GM12873 (cell line): ENCODE measurements at regions not wholly inside any gene's neighbourhood (a gene's known extent, or its start where the extent isn't known, plus 50 kb on each side); places are given as distances from the start of the nearest gene placed in this dataset.

Experiments used
- TF ChIP-seq, protein P1 (sequence below): IDR thresholded peaks from 2 replicates; pipeline ENCODE4 v1.5.1; 2012; ENCODE audit warnings: low read depth, mild to moderate bottlenecking, moderate library complexity, low read length, control low read depth; ENCODE audit not compliant: insufficient read depth; ENCODE audit errors: missing control alignments

- TF ChIP-seq, protein P1, sequence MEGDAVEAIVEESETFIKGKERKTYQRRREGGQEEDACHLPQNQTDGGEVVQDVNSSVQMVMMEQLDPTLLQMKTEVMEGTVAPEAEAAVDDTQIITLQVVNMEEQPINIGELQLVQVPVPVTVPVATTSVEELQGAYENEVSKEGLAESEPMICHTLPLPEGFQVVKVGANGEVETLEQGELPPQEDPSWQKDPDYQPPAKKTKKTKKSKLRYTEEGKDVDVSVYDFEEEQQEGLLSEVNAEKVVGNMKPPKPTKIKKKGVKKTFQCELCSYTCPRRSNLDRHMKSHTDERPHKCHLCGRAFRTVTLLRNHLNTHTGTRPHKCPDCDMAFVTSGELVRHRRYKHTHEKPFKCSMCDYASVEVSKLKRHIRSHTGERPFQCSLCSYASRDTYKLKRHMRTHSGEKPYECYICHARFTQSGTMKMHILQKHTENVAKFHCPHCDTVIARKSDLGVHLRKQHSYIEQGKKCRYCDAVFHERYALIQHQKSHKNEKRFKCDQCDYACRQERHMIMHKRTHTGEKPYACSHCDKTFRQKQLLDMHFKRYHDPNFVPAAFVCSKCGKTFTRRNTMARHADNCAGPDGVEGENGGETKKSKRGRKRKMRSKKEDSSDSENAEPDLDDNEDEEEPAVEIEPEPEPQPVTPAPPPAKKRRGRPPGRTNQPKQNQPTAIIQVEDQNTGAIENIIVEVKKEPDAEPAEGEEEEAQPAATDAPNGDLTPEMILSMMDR, result no peak
Measured at GRCh38 chr10:61000769-61001730, 57.1 kb upstream of the RHOBTB1 start.

DNA sequence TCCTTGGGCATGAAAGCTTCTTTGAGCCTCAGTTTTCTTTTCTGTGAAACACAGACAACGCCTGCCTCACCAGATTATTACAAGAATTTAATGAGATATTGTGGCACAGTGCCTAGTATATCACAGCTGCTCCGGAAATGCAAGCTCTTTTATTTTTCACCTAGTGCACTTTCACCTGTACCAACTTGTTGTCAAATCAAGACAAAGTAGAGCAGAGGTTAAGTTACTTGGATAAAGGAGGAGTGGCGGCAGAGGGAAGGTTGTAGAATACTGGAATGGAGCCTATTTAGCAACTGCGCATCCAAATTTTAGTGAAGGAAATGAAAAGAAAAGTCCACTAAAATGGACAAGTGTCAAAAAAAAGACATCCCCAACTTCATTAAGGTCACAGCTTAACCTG is 54.9 kb upstream of the RHOBTB1 start:
- TF ChIP-seq, protein P1, result no peak

DNA sequence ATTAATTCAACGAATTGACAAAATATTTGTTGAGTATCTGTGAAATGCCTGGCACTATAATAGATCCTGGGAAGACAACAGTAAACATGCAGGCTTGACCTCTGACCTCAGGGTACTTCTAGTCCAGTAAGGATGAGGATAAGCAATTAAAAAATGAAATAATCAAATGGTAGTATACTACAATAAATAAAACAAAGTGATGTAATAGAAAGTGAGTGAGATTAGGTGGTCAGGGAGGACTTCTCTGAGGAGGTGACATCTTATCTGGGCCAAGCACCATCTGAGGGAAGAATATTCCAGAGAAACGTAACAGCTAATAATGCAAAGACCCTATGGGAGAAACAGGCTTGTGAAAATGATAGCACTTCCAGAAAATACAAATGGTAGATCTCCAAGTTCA is 50.1 kb upstream of the RHOBTB1 start:
- TF ChIP-seq, protein P1, result no peak
